Keratinocyte (primary cell): ENCODE measurements at regions not wholly inside any gene's neighbourhood (a gene's known extent, or its start where the extent isn't known, plus 50 kb on each side); places are given as distances from the start of the nearest gene placed in this dataset.
A peak's percentile ranks its signal among the peaks of the same experiment; 100 is the strongest.

ENCODE experiments used
- DNase-seq: peaks from one replicate; pipeline ENCODE4 v3.0.0-alpha.2; 2011; ENCODE audit warnings: low read depth, missing footprints, low spot score
- FAIRE-seq: peaks from 2 replicates; lab custom pipeline; 2011; peaks lifted over from hg19 to GRCh38; lab: Jason Lieb, UNC
- H2AFZ ChIP-seq: 2 replicates; pipeline ENCODE4 v1.6.0; 2012; ENCODE audit warnings: low read length, control low read depth, inconsistent platforms; ENCODE audit not compliant: control insufficient read depth
- H3K27ac ChIP-seq: 2 replicates; pipeline ENCODE4 v1.5.1; 2011; ENCODE audit warnings: low read length; ENCODE audit not compliant: control insufficient read depth, insufficient read depth
- H3K27me3 ChIP-seq: 3 replicates; pipeline ENCODE4 v1.6.0; 2011; ENCODE audit warnings: low read length; ENCODE audit not compliant: control insufficient read depth, insufficient read depth; ENCODE audit errors: extremely low read depth
- H3K36me3 ChIP-seq, 2 experiments: 2 replicates in 1 of 2; 3 replicates in 1 of 2; pipeline ENCODE4 v1.5.1; 2011; ENCODE audit warnings: low read length in 2 of 2, mild to moderate bottlenecking in 1 of 2; ENCODE audit not compliant: control insufficient read depth in 2 of 2, insufficient read depth in 2 of 2; ENCODE audit errors: extremely low read depth in 1 of 2
- H3K4me1 ChIP-seq: 3 replicates; pipeline ENCODE4 v1.5.1; 2011; ENCODE audit warnings: low read length; ENCODE audit not compliant: control insufficient read depth, insufficient read depth; ENCODE audit errors: extremely low read depth
- H3K4me2 ChIP-seq: 3 replicates; pipeline ENCODE4 v1.6.0; 2011; ENCODE audit warnings: low read depth, low read length; ENCODE audit not compliant: control insufficient read depth, insufficient read depth; ENCODE audit errors: extremely low read depth
- H3K4me3 ChIP-seq, 3 experiments: fragments of 200-600 bp in 1 of 3; sonication (generic) in 1 of 3; 2 replicates in 2 of 3; 3 replicates in 1 of 3; pipeline ENCODE4 v1.5.1; 2011 to 2016; ENCODE audit warnings: low read length in 3 of 3, mild to moderate bottlenecking in 3 of 3, control low read depth in 2 of 3, inconsistent platforms in 1 of 3, low read depth in 1 of 3, mixed read lengths in 1 of 3, mixed run types in 1 of 3, moderate library complexity in 1 of 3; ENCODE audit not compliant: control insufficient read depth in 2 of 3, insufficient read depth in 2 of 3; ENCODE audit errors: extremely low read depth in 1 of 3
- H3K79me2 ChIP-seq: 2 replicates; pipeline ENCODE4 v1.6.0; 2012; ENCODE audit warnings: low read length; ENCODE audit not compliant: control insufficient read depth, insufficient read depth
- H3K9ac ChIP-seq: 3 replicates; pipeline ENCODE4 v1.6.0; 2011; ENCODE audit warnings: low read length; ENCODE audit not compliant: control insufficient read depth, insufficient read depth; ENCODE audit errors: extremely low read depth
- H3K9me1 ChIP-seq: 3 replicates; pipeline ENCODE4 v1.6.0; 2011; ENCODE audit warnings: low read length; ENCODE audit not compliant: control insufficient read depth, insufficient read depth; ENCODE audit errors: extremely low read depth
- H3K9me3 ChIP-seq: 2 replicates; pipeline ENCODE4 v1.5.1; 2012; ENCODE audit warnings: low read depth, low read length; ENCODE audit not compliant: control insufficient read depth
- H4K20me1 ChIP-seq: 3 replicates; pipeline ENCODE4 v1.6.0; 2011; ENCODE audit warnings: low read length; ENCODE audit not compliant: control insufficient read depth, insufficient read depth; ENCODE audit errors: extremely low read depth
- EZH2 ChIP-seq: IDR thresholded peaks from one replicate; pipeline ENCODE4 v1.6.1; 2012; ENCODE audit warnings: inconsistent platforms, mild to moderate bottlenecking, low read length, moderate library complexity
- dilution Hi-C: fragments of 300-500 bp; cut with MboI; formaldehyde crosslinking; loops from one replicate; pipeline ENCODE4 v1.7.0; 2020; ENCODE audit warnings: low sequenced_read_pairs; ENCODE audit not compliant: extremely low pct_ligation_motif_present
- TF ChIP-seq, protein P1 (sequence below), 3 experiments: IDR thresholded peaks in 1 of 3; conservative IDR thresholded peaks in 1 of 3; optimal IDR thresholded peaks in 1 of 3; 2 replicates in 2 of 3; 3 replicates in 1 of 3; pipeline versions ENCODE3 to v1.5.1; 2011; ENCODE audit warnings: low read length in 3 of 3, mild to moderate bottlenecking in 3 of 3, moderate library complexity in 2 of 3, control low read depth in 1 of 3, inconsistent platforms in 1 of 3; ENCODE audit not compliant: insufficient read depth in 2 of 3; ENCODE audit errors: extremely low read depth in 1 of 3

DNA sequence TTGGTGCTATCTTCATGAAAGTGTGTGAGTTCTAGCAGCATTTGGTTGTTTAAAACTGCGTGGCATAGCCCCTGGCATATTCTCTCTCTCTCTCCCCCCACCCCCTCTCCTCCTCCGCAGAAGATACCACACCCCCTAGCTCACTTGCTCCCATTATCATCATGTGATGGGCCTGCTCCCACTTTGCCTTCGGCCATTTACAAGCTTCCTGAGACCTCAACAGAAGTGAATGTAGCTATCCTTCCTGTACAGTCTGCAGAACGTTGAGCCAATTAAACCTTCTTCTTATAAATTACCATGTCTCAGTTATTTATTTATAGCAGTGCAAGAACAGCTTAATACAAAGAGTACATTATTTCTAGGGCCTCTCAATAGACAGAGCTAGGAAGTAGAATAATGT is 1032.5 kb upstream of the CADM2 start:
- Histone ChIP-seq H4K20me1 (no peaks in the 10 kb centered on the region), H3K79me2 (no peaks in the 10 kb centered on the region), H3K4me2 (no peak overlapping the region), H3K27me3 (no peaks in the 10 kb centered on the region), H2AFZ (no peak overlapping the region), H3K4me3 (no peak overlapping the region), H3K27ac (no peak overlapping the region), H3K36me3 (no peaks in the 10 kb centered on the region), H3K4me1 (no peaks in the 10 kb centered on the region), H3K9me3 (peaks cover 20% of the 10 kb centered on the region), H3K9me1 (no peaks in the 10 kb centered on the region), H3K9ac (no peak overlapping the region)
- dilution Hi-C loops = no loop called here
- no peak for TF ChIP-seq EZH2
- TF ChIP-seq, protein P1, sequence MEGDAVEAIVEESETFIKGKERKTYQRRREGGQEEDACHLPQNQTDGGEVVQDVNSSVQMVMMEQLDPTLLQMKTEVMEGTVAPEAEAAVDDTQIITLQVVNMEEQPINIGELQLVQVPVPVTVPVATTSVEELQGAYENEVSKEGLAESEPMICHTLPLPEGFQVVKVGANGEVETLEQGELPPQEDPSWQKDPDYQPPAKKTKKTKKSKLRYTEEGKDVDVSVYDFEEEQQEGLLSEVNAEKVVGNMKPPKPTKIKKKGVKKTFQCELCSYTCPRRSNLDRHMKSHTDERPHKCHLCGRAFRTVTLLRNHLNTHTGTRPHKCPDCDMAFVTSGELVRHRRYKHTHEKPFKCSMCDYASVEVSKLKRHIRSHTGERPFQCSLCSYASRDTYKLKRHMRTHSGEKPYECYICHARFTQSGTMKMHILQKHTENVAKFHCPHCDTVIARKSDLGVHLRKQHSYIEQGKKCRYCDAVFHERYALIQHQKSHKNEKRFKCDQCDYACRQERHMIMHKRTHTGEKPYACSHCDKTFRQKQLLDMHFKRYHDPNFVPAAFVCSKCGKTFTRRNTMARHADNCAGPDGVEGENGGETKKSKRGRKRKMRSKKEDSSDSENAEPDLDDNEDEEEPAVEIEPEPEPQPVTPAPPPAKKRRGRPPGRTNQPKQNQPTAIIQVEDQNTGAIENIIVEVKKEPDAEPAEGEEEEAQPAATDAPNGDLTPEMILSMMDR (optimal IDR thresholded peaks at IDR 0.05 in 1 of 3, IDR thresholded peaks at IDR 0.05 in 1 of 3, conservative IDR thresholded peaks at IDR 0.05 in 1 of 3; ENCODE audit: extremely low read depth in 1 of 3, insufficient read depth in 2 of 3, low read length in 3 of 3) = no peak
- FAIRE-seq (no peak), DNase-seq (no peak)

DNA sequence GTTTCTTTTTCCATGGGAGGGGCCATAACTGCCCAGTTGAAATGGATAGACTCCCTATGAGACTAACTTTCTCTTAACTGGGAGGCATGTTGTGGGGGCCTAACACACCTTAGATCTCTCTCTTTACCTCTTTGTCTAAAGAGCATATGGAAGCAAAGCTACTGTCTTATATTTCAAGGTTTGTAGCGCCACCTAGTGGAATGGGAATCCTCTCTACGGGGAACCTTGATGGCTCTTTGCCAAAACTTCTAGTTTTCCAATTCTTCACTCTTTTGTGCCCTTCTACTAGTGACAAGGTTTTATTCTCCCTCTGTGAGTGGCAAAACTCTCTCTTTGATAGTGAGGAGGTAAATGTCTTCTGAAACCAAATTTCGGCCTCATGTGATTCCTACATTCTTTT is 1030.4 kb upstream of the CADM2 start:
- H3K79me2 ChIP-seq = no peaks in the 10 kb centered on the region
- peaks cover 20% of the 10 kb centered on the region for H3K9me3 ChIP-seq
- H3K4me2 ChIP-seq = no peak overlapping the region
- no peak overlapping the region for H3K4me3 ChIP-seq
- TF ChIP-seq, protein P1 (optimal IDR thresholded peaks at IDR 0.05 in 1 of 3, IDR thresholded peaks at IDR 0.05 in 1 of 3, conservative IDR thresholded peaks at IDR 0.05 in 1 of 3; ENCODE audit: extremely low read depth in 1 of 3, insufficient read depth in 2 of 3, low read length in 3 of 3) = peak in 2 of 3 experiments; percentile 14 to 16
- no peak for TF ChIP-seq EZH2
- H3K27ac ChIP-seq = no peak overlapping the region
- H4K20me1 ChIP-seq = no peaks in the 10 kb centered on the region
- no peak overlapping the region for H2AFZ ChIP-seq
- FAIRE-seq = no peak
- H3K36me3 ChIP-seq = no peaks in the 10 kb centered on the region
- H3K27me3 ChIP-seq = no peaks in the 10 kb centered on the region
- H3K4me1 ChIP-seq = peaks cover 1% of the 10 kb centered on the region
- no peak overlapping the region for H3K9ac ChIP-seq
- DNase-seq = no peak
- H3K9me1 ChIP-seq = no peaks in the 10 kb centered on the region
- dilution Hi-C loops = no loop called here
